Panc1 (cell line): ENCODE measurements at regions not wholly inside any gene's neighbourhood (a gene's known extent, or its start where the extent isn't known, plus 50 kb on each side); places are given as distances from the start of the nearest gene placed in this dataset.

ENCODE experiments used
- POLR2AphosphoS5 ChIP-seq: IDR thresholded peaks from 2 replicates; pipeline ENCODE4 v1.6.1; 2012; ENCODE audit warnings: mild to moderate bottlenecking, low read depth, low read length, moderate library complexity
- TF ChIP-seq, protein P1 (sequence below): fragments of 450-650 bp; IDR thresholded peaks from 2 replicates; pipeline ENCODE4 v1.5.1; 2017; ENCODE audit warnings: mild to moderate bottlenecking
- TF ChIP-seq, protein P2 (sequence below), 2 experiments: IDR thresholded peaks; 2 replicates each; pipeline ENCODE4 v1.6.1; 2011 to 2012; ENCODE audit warnings: low read depth in 2 of 2, control low read depth in 1 of 2, low read length in 1 of 2, mild to moderate bottlenecking in 1 of 2, moderate library complexity in 1 of 2; ENCODE audit not compliant: insufficient read depth in 1 of 2

DNA sequence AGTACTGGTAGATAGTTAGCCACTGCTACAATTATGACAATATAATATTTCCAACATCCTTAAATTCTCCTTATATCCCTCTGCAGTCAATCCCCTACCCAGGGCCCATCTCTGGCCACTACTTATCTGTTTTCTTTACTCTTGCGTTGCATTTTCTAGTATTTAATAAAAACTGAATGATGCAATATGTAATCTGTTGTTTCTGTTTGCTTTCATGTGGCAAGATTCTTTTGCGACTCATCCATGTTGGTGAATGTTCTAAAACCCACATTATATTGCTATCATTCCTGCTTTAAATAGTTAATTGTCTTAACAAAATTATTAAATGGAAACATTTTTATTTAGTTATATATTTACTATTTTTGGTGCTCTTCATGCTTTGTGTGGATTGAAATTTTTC lies 338.5 kb downstream of the MDFIC start:
- TF ChIP-seq, protein P1, sequence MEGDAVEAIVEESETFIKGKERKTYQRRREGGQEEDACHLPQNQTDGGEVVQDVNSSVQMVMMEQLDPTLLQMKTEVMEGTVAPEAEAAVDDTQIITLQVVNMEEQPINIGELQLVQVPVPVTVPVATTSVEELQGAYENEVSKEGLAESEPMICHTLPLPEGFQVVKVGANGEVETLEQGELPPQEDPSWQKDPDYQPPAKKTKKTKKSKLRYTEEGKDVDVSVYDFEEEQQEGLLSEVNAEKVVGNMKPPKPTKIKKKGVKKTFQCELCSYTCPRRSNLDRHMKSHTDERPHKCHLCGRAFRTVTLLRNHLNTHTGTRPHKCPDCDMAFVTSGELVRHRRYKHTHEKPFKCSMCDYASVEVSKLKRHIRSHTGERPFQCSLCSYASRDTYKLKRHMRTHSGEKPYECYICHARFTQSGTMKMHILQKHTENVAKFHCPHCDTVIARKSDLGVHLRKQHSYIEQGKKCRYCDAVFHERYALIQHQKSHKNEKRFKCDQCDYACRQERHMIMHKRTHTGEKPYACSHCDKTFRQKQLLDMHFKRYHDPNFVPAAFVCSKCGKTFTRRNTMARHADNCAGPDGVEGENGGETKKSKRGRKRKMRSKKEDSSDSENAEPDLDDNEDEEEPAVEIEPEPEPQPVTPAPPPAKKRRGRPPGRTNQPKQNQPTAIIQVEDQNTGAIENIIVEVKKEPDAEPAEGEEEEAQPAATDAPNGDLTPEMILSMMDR: no peak
- TF ChIP-seq, protein P2, sequence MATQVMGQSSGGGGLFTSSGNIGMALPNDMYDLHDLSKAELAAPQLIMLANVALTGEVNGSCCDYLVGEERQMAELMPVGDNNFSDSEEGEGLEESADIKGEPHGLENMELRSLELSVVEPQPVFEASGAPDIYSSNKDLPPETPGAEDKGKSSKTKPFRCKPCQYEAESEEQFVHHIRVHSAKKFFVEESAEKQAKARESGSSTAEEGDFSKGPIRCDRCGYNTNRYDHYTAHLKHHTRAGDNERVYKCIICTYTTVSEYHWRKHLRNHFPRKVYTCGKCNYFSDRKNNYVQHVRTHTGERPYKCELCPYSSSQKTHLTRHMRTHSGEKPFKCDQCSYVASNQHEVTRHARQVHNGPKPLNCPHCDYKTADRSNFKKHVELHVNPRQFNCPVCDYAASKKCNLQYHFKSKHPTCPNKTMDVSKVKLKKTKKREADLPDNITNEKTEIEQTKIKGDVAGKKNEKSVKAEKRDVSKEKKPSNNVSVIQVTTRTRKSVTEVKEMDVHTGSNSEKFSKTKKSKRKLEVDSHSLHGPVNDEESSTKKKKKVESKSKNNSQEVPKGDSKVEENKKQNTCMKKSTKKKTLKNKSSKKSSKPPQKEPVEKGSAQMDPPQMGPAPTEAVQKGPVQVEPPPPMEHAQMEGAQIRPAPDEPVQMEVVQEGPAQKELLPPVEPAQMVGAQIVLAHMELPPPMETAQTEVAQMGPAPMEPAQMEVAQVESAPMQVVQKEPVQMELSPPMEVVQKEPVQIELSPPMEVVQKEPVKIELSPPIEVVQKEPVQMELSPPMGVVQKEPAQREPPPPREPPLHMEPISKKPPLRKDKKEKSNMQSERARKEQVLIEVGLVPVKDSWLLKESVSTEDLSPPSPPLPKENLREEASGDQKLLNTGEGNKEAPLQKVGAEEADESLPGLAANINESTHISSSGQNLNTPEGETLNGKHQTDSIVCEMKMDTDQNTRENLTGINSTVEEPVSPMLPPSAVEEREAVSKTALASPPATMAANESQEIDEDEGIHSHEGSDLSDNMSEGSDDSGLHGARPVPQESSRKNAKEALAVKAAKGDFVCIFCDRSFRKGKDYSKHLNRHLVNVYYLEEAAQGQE (IDR thresholded peaks at IDR 0.05; ENCODE audit: insufficient read depth in 1 of 2, low read depth in 2 of 2, low read length in 1 of 2): no peak
- no peak for TF ChIP-seq POLR2AphosphoS5
